ENCODE measurements at regions not wholly inside any gene's neighbourhood (a gene's known extent, or its start where the extent isn't known, plus 50 kb on each side); places are given as distances from the start of the nearest gene placed in this dataset.

DNA sequence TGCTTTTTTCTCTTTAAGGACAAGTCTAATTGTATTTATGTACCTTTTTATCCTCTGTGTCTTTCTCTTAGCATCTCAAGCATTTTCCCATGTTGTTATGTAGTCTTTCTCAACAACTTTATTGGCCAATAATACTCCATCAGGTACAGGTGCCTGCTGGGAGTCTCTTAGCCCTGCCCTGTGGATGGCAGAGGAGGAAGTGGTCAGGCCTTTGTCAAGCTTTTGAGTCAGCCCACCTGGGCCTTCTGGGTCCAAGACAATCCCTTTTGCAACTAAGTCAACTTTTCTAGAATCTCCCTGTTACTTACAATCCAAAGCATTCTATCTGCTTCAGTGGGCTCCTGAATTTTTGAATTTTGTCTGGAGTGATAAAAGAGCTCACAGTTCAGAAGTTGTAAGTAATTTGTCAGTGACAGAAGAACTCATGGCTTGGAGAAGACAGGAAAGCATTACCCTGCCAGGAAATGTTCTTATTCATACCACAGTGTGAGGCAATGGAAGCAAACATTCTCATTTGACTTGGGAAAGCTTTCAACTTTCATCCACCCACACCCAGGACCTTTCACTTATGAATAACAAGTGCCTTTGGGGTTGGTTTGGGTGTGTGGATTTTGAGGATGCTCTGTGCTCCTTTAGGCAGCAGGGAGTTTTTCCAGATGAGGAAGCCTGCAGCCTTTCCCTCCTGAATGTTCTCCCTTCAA lies 200.0 kb upstream of the S1PR3 start:
- no peak for DNase-seq (ENCODE audit: low spot score)

DNA sequence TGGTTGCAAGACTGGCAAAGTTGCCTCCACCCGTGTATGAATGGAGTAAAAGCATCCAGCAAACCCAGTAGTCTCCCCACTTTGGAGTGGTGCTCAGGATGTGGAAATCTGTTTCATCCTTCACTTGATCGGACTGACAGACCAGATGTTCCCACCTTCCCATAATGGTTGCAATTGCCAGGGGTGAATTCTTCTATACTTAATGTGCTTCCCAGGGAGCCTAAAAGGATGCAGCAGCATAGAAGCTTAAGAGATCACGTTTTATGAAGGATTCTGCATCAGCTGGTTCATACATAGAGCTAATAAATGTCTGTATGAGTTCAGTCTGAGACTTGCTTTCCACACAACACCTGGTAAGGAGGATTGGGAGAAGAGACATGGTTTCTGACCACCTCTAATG lies 198.8 kb upstream of the S1PR3 start:
- no peak for DNase-seq (ENCODE audit: low spot score)

DNA sequence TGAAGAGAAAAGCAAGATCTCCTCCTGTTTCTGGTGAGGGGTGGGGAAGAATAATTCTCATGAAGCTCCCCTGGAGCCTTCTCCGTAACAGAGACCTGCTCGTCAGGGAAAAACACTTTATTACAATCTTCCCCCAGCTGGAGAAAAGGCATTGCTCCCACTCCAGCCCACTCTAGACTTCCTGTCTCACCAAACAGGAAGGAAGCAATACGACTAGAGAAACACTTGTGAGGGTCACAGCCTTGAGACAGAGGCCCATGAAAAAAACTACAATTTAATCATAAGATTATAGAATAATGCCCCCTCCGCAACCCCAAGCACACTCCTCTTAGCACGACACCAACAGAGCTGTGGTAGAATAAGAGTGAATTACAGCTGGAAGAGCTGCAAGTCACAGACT lies 197.2 kb upstream of the S1PR3 start:
- no peak for DNase-seq (ENCODE audit: low spot score)

DNA sequence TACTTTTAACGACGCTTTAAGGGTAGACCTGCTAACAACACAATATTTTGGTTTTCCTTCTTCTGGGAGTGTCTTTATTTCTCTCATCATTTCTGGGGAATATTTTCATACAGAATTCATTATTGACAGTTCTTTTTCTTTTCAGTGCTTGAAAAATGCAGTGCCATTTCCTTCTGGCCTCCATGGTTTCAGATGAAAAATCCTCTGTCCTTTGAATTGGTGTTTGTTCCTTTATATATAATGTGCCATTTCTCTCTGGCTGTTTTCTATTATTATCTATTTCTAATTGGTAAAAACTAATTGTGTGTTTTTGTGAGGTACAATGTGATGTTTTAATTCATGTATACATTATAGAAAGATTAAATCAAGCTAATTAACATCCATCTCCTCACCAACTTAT lies 194.3 kb upstream of the S1PR3 start:
- no peak for DNase-seq (ENCODE audit: low spot score)

DNA sequence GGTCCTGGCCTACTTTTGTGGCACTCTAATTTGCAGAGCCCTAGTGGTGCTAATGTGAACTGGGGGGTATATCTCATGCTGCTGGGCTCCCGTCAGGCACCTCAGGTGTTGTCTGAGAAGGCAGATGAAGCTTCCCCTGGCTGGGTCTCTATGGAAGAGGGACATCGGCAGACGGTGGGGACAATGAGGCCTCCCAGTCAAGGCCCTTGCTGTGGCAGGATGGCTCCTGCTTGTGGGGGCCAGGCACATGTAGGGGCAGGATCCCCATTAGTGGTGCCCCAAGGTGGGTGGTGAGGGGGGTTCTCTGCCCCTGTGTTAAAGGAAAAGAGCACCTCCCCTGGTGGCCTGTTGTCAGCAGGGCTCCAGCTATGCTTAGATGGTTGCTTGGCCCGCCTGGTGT lies 192.8 kb upstream of the S1PR3 start:
- no peak for DNase-seq (ENCODE audit: low spot score)

DNA sequence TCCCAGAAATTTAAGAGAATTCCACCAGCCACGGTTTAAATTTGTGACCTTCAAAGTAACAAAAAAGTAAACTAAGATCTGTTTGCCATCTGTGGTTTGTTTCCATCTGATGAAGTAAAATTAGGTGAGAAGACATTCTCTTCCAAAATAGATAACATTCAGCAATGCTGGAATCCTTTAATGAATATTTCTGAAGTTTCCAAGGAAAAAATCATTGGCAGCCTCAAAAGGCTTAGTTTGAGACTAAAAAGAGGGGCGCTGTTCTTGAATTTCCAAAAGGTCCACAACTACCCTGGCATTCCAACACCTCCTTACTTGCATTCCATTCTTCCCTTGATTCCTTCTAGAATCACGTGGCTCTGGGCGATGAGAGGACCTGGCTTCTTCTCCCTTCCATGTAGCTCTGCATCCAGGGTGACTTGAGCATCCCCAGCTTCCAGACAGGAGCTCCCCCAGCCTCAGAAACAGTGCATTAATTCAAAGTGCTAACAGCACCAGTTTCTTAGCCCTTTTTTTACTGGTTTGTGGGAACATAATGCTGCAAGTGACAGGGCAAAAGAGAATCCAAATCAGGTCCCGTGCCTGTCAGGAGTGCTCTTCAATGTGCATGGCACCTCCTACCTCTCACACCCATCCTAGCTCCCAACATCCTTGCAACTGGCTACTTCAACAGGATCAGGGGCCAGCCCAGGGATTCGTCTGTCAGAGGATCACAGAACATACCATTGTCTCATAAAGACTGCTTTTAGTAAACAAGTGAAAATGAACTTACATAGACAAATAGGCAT lies 191.5 kb upstream of the S1PR3 start:
- DNase-seq (ENCODE audit: low spot score), result no peak

DNA sequence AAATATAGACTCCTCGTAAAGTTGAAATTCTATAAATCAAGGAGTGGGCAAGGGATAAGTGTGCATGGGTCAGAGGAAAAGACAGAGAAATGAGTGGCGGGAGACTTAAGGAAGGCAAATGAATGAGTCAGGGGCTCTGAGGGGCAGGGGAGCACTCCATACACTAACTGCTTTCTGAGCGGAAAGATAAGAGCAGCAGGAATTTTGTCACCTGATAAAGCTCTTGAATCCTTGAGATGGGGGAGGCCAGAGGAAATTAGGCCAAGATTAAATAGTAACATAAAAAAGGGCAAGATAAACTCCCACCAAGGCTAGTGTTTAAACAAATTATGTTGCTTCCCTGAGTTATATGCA lies 191.0 kb upstream of the S1PR3 start:
- DNase-seq (ENCODE audit: low spot score), result no peak

DNA sequence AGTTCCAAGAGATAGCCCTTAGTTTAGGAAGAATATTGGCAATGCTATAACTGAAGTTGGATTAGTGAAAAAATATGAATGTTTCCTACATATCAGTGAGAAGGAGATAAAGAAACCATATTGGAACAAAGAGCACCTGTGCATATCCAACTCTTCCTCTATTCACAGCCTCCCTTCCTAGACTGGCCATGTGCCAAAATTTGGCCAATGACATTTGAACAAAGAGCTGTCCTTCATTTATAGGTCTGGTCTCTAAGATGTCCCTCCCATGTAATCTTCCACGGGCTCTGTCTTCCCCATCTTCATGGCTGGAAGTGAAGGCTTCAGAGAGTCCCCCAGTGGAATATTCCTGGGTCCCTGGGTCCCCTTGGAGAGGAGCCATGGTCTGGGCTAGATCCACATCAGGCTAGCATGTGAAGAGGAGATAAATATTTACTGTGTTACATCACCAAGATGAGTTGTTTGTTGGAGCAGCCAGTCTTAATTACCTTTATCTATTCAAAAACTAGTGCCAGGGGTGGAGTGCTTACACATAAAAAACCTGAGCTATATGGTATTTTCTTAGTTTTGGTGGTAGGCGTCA lies 190.0 kb upstream of the S1PR3 start:
- DNase-seq (ENCODE audit: low spot score), result no peak

DNA sequence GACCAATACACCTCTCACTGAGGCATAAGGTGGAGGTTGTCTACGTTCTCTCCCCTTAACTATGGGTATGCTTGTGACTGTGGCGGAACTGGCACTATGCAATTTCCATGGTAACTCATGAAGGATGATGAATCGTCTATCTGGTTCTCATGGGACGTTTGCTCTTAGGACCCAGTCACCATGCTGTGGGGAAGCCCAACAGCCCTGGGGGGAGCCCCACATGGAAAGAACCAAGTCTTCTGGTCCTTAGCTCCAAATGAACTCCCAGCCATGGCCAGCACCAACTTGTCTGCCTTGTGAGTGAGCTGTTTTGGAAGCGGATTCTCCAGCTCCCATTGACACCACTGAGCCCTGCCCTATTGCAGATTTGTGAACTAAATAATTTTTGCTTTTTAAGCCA lies 188.7 kb upstream of the S1PR3 start:
- no peak for DNase-seq (ENCODE audit: low spot score)

DNA sequence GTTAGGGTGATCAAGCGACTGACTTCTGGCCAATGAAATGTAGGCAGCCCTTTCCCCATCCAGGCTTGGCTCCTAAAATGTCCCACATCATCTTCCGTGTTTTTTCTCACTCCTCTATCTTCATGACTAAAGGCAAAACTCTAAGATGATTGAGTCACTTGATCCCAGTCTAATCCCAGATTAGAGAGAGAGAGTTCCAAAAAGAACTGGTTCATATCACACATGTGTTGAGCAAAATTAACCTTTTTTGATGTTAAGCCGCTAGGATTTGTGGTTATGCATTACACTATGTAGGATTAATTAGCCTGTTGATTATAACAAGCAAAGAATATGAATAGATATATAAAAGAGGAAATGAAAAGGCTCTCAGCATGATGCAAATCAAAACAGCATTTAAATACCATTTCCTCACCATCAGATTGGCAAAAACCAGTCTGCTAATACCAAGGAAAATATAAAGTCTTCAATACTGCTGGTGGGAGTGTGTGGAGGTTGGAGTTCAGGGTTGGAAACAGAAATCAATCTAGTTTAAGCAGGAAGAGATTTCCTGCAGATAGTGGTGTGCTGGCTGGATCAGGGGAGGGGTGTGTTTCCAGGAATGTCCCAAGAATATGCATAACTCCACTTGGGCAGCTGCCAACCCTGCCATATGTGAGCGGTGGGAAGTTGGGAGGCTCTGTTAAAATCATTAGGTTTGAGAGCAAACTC lies 187.6 kb upstream of the S1PR3 start:
- no peak for DNase-seq (ENCODE audit: low spot score)

DNA sequence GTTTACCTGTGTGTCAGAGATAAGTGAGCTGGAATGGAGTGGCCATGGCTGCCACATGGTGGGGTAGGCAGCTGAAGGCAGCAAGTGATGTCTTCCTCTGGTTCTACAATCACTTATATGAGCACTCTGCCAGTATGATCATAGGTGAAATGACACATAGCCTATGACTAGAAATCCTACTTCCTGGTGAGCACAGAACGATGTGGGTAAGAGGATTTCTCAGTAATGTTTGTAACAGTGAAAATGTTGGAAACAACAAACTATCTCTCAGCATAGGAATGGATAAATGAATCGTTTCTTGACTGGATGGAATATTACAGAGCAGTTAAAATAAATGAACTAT lies 187.0 kb upstream of the S1PR3 start:
- no peak for DNase-seq (ENCODE audit: low spot score)

DNA sequence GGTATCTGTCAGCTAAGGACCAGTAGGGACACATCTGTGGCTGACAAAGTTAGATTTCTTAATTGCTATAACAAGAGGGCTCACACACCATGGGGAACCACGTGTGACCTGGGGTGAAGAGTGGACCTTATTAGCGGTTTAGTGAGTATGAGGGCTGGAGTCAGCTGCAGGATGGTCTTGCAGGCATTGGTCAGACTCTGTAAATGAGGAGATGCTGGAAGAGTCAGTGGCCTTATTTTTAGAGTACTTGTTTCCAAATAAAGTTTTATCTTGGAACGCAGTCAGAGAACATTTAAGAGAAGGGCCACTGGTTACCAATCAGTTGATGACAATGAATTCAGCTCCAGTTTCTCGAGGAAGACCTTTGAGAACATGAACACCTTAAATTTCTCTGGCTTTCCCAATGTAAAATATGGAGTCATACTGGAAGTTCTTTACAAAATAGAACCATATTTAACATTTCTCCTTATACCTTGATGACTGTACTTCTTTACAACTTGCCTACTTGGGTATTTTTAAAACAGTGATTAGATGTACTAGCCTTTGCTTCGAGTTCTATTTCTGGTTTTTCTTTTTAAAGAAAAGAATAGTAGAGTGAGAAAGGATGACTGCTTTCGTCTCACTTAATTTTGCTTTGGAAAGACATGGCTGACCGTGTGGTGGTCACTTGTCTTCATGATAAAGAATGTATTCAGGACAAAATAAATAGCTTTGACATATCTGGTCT lies 185.9 kb upstream of the S1PR3 start:
- DNase-seq (ENCODE audit: low spot score), result no peak

DNA sequence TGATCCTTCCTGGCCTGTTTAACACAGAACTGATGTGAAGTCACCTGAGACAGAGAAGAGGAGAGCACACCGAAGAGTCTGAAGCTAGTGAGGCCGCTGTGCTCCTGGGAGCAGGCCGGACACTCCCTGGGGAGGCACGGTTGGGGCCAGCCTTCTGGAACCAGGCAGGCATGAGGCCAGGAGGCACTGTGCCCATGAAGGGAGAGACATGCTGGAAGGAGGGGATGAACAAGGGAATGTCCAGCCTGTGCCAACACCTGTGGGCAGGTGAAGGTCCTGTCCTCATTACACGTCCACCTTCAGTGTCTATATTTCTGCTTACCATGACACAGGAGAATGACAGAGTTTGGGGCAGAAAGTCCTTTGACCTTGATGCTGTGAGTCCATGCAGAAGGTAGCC lies 183.8 kb upstream of the S1PR3 start:
- no peak for DNase-seq (ENCODE audit: low spot score)

DNA sequence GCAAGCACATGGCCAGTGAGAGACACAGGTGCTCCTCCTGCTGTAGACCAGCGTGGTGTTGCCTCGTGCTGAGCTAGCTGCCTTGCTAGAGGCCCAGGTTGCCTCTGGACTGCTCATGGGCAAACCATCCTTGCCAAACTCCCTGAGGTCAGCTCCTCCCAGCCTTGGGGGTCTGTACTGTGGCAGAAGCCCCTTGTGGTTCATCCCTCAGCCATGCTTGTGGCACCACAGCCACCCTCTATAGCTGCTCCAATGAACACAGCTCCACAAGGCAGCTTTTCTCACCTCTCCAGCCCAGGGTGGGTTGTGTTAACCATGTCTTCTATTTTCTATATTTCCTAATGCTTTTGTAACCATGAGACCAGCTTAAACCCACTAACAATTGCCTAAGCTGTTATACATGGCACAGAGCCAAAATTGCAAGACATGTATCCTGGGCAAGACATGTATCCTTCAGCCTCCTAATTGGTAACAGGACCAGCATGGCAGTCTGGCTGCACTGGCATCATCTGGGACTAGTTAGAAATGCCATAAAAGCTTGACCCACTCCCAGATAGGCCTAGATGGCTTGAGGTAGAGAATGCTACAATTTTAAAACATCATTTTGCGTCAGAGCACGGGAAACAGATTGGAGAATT lies 183.1 kb upstream of the S1PR3 start:
- DNase-seq (ENCODE audit: low spot score), result no peak

DNA sequence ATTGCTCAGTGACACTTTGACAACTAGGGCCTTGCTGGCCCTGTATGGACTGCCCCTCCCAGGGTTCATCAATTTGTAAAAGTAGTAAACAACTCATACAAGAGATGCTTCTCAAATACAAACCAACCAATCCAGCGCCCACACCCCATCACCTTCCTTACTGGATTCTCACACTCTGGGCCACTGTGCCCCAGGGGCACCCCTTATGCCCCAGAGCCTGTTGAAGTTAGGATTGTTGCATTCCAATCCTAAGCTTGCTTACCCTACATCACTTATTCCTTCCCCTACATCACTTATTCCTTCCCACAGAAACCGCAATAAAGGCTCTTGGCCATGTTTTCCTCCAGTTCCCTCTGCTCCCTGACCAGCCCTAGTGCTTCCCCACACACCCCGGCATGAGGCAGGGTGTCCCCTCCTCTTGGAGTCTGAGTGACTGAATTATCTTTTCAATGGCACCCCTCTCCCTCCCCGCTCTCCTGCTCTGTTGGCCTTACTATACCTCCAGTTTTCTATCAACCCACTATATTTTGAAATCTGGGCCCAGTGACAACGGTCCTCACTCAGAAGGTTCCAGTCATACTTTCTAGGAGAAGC lies 182.4 kb upstream of the S1PR3 start:
- no peak for DNase-seq (ENCODE audit: low spot score)

DNA sequence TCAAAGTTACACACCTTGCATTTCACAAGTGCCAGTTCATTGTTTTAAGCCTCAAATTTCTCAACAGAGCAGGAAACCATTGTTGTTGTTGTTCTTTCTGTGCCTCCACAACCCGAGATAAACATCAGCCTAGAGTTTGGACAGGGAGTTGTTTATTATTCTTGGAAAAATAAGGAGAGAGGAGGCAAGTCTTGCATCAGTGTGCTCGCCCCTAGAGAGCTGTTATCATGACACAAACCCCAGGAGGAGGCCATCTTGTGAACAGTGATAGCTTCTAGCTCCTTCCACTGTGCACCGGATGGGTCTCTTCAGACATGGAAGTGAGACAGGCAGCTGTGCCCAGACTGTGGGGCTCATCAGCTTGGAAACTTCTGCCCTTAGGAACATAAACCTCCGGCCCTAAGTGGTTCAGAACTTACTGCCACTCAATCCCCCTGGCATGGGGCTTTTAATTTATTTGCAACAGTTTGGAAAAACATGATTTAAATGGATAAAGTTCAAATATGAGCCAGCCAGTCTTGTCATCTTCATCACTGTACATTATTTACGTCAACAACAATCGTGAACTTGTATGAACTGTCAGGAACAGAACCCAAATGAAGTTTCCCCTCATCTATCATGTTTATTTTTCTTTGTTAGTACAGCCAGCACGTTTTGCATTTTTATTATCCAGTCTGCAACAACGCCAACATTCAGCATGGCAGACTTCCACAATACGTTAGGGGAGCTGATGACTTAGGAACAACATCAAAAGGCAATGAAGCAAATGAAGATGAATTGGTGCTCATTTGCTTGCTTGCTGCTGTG lies 181.7 kb upstream of the S1PR3 start:
- DNase-seq (ENCODE audit: low spot score), result no peak

DNA sequence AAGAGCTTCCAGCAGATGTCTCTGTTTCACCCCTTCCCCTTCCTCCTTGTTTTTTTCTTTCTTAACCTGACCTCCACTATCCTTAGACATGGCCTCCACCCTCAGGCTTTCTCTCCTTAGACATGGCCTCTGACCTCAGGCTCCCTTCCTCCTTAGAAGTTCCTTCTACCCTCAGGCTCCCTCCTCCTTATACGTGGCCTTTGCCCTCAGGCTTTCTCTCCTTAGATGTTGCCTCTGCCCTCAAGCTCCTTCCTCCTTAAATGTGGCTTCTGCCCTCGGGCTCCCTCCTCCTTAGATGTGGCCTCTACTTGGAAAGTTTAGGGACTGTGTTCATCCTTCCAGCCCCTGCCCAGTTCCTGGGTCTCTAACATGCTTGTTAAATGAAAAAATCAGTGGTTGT lies 180.4 kb upstream of the S1PR3 start:
- no peak for DNase-seq (ENCODE audit: low spot score)

DNA sequence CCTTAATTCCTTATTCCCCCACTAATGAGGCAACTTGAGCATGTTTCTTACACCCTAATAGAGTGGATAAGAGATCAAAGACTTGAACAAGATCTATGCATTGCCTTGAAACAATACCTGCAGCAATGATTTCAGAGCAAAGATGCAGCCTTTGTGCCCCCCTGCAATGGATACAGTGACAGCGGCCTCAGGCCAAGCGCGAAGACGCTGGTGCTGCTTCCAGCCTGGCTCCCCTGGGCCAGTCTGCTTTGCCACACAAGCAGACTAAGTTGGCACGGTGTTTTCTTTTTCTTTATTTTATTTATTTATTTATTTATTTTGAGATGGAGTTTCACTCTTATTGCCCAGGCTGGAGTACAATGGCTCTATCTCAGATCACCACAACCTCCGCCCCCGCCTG lies 179.8 kb upstream of the S1PR3 start:
- no peak for DNase-seq (ENCODE audit: low spot score)

DNA sequence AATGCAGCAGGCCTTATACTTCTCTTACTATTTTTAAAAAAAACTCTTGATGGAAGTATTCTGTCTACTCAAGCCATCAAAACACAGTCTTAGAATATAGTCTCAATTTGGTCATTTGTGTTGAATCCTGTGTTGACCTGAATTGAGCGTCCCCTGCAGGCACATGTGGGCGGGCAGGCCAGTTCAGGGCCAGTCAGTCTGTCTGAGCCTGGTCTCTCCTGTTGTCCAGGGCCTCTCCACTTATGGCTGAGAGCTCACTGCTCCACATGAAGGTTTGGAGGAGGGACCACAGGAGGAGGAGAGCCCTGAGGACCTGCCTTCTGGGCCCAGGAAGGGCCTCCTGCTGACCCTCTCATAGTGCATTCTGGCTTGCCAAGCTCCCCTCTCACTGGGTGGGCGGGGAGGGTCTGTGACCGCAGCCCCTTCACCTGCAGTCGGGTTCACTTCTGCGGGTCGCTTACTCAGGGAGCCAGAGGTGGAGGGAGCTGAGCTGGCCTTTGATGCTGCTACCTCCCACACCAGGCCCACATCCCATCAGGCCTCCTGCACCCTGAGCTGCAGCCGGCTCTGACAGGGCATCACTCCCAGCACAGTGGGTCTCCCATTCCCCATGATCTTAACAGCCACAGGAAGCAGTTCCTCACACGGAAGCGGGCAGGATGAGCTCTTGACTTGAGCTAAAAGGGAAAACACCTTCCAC lies 178.2 kb upstream of the S1PR3 start:
- DNase-seq (ENCODE audit: low spot score), result no peak

DNA sequence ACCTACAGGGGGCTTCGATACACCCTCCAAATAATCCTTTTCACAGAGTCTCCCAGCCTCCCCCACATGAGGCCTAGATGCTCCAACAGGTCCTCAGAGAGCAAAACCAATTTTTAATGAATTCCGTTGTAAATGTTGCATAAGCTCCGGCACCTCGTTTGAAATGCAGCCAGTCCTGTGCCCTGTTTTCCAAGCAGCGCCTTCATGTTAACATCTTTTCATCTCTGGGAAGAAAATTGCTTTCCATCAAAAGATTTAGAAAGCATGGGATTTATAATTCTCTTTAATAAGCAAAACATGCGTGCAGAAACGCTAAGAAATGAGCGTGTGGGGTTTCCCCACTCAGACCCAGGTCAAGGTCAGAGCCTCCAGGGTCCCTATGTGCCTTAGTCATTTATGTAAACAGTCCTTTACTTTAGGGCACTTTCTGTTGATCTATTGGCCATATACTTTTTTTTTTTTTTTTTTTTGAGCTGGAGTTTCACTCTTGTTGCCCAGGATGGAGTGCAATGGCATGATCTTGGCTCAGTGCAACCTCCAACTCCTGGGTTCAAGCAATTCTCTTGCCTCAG lies 177.5 kb upstream of the S1PR3 start:
- no peak for DNase-seq (ENCODE audit: low spot score)

All from germinal center (tissue), 1 donor.